ENCODE measurements at regions not wholly inside any gene's neighbourhood (a gene's known extent, or its start where the extent isn't known, plus 50 kb on each side); places are given as distances from the start of the nearest gene placed in this dataset.
"Not testable (repeated sequence)": the region's sequence is repeated elsewhere in the genome, so short reads cannot be mapped to it uniquely, and the experiment has no call there.

DNA sequence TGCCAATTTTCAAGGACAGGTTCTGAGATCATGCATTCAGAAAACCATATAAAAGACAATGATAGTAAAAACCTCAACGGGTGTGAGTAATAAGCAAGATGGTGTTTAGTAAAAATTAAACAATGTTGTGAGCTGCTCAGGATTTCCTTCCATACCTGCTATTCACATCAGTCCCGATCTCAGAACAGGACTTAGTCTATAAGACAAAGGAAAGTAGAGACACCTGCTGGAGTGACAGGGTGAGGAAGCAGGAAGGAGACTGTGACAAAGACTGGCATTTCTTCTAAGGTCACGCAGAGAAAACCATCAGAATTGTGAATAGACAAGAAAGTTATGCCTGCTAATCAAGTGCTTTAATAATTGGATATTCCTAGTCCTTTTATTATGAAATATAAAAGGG is 648.0 kb downstream of the DACH1 start:
- no peak for FAIRE-seq
- DNase-seq (ENCODE audit: low spot score) = no peak

DNA sequence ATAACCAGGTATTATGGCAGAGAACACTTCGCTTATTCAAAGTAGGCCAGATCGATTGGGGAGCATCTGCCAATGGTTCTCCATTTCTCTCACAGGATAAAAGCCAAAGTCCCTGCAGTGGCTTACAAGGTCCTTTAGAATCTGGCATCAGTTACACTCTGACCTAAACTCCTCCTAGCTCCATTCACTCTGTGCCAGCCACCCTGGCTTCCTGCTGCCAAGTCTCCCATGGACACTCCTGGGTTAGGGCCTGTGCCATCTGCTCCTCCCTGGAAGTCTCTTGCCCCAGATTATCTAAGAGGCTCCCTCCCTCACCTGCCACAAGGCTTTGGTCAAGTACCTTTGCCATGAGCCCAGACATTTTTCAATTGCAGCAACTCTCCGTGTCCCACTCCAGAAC is 649.2 kb downstream of the DACH1 start:
- DNase-seq (ENCODE audit: low spot score) (no peak), FAIRE-seq (no peak)

DNA sequence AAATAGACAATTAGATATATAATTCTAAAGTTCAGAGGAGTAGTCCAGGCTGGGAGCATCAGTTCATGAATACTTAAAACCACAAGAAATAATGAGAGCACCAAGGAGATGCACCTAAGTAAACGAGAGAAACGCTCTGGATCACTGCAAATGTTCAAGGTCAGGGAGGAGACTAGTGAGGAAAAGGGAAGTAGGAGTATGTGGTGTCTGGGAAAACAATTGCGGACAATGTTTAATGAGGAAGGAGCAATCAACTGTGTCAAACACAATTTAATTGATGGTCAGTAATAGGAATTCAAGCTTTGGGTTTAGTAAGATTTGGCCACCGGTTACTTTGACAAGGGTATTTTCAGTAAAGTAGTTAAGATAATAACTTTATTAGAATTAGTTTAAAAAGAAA is 652.2 kb downstream of the DACH1 start:
- FAIRE-seq = no peak
- DNase-seq (ENCODE audit: low spot score) = no peak

DNA sequence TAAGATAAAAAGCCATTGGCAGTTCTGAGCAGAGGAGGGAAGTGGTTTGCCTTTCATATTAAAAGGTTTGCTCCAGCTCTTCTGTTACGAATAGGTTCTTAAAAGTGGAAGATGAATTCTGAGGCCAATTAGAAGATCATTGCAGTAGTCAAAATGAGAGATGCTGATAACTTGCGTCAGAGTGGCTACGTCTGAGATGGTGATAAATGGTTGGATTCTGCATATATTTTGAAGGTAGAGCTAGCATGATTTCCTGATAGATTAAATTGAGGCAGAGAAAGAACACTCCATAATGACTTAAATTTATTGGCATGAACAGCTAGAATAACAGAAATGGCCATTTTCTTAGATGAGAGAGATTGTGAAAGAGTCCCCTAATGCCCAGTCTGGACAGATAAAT is 652.6 kb downstream of the DACH1 start:
- DNase-seq (ENCODE audit: low spot score) (no peak), FAIRE-seq (no peak)

DNA sequence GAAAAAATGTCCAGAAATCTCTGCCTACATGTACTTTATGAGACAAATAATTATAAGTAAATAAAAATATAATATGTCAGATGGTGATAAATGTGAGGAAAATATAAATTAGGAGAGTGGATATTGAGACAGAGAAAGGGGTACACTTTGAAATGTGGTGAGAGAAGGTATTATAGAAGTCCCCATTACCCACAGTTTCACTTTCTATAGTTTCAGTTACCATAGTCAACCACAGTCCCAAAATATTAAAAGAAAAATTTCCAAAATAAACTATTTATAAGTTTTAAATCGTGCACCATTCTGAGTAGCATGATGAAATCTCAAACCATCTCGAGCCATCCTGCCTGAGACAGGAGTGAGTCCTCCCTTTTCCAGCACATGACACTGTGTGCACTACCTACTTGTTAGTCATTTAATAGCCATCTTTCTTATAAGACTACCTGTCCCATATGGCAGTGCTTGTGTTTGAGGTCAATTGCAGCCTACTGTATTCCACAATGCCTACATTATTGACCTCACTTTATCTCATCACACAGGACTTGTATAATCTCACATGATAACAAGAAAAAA is 653.7 kb downstream of the DACH1 start:
- no peak for DNase-seq (ENCODE audit: low spot score)
- no peak for FAIRE-seq

DNA sequence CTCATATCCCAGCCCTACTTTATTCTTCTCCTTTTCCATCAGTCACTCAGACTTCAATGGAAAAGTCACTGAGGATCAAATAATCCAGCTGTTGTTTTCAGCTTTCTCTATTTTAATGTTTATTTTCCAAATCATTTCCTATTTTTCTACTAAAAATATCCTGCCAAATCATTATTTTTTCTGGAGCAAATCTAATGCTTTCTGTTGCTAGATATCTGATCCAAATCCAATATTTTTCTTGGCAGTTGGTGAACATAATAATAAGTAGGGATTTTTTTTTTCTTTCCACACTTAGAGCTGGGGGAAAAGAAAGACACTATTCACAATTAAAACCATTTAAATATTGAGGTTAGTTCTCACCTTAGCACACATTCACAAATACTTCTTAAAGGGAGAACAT is 656.1 kb downstream of the DACH1 start:
- DNase-seq (ENCODE audit: low spot score) (no peak), FAIRE-seq (no peak)

DNA sequence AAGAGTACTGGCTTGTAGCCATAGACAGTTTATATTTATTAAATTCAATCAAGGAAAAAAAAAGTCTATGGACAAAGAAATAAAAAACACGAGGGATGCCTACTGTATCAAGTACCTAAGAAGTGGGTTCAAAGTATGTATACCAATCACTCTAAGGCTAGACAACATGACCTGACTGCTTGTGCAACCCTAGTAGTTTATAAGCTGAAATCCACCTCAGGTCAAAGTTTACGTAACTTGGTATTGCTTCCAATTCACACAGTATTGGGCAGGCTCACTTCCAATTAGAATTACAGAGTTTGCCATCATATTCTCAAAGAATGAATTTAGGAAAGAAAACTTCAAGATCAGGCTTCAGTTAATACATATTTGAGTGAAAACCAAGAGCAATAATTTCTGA is 657.8 kb downstream of the DACH1 start:
- FAIRE-seq (no peak), DNase-seq (ENCODE audit: low spot score) (no peak)

DNA sequence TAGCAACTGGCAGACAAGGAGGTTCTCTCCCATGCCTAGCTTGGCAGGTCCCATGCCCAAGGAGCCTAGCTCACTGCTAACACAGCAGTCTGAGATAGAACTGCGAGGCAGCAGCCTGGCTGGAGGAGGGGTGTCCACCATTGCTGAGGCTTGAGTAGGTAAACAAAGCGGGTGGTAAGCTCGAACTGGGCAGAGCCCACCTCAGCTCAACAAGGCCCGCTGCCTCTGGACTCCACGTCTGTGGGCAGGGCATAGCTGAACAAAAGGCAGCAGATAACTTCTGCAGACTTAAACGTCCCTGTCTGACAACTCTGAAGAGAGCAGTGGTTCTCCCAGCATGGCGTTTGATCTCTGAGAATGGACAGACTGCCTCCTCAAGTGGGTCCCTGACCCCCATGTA is 682.4 kb downstream of the DACH1 start:
- not testable (repeated sequence) for DNase-seq (ENCODE audit: low spot score); FAIRE-seq

DNA sequence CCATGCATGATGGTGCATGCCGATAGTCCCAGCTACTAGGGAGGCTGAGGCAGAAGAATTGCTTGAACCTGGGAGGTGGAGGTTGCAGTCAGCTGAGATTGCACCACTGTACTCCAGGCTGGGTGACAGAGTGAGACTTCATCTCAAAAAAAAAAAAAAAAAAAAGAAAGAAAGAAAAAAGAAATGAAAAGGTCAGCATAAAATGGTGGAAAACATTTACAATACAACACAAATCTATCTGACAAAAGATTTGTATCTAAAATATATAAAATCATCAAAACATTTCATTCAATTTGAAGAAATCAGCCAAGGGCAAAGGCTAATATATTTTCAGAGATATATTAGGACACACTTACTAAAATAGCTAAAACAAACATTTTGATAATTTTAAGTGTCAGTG is 683.7 kb downstream of the DACH1 start:
- not testable (repeated sequence) for DNase-seq (ENCODE audit: low spot score); FAIRE-seq

DNA sequence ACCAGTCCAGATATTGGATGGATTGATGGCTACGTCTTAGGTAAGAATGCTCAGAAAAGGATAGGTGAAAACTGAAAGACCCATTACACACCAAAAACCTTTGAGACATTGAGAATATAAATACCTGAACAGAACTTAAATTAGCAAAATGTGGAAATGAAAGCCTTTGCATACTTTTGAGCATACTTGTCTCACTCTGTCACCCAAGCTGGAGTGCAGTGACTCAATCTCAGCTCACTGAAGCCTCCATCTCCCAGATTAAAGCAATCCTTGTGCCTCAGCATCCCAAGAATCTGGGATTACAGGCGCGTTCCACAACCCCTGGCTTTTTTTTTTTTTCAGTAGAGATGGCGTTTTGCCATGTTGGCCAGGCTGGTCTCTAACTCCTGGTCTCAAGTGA is 695.3 kb downstream of the DACH1 start:
- FAIRE-seq = no peak
- DNase-seq (ENCODE audit: low spot score) = no peak

DNA sequence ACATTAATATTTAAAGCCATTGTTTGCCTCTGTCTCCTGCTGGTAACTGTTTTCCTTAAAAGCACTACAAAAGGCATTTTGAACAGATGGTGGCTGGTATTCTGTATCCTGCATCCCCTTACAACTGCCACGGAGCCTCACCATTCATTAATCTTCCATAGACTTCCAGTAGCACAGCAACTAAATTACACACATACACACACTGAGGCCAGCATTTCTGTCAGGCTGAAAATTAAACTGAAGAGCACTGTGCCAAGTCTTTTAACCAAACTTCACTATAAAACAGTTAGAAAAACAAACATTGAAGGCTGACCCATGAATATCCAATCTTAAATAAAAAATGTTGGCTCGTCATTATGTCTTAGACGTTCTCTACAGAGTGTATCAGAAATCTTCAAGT is 697.8 kb downstream of the DACH1 start:
- FAIRE-seq = no peak
- no peak for DNase-seq (ENCODE audit: low spot score)

DNA sequence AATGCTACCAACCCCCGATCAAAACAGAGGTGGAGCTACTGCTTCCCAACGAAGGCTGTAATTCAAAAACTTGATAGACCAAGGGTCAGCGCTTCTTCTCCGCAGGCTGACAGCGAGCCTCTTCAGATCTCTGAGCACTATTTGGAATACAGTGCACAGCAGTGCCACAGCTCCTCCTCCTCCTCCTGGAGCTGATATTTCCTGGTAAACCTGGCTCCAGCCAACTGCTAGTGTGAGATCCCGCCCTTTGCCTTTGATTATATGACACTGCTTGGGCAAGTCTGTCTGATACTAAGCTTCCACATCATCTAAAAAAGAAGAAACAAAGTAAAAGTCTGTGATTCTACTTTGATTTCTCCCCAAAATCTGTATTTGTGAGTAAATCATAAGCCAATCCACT is 710.5 kb downstream of the DACH1 start:
- DNase-seq (ENCODE audit: low spot score) = no peak
- no peak for FAIRE-seq

DNA sequence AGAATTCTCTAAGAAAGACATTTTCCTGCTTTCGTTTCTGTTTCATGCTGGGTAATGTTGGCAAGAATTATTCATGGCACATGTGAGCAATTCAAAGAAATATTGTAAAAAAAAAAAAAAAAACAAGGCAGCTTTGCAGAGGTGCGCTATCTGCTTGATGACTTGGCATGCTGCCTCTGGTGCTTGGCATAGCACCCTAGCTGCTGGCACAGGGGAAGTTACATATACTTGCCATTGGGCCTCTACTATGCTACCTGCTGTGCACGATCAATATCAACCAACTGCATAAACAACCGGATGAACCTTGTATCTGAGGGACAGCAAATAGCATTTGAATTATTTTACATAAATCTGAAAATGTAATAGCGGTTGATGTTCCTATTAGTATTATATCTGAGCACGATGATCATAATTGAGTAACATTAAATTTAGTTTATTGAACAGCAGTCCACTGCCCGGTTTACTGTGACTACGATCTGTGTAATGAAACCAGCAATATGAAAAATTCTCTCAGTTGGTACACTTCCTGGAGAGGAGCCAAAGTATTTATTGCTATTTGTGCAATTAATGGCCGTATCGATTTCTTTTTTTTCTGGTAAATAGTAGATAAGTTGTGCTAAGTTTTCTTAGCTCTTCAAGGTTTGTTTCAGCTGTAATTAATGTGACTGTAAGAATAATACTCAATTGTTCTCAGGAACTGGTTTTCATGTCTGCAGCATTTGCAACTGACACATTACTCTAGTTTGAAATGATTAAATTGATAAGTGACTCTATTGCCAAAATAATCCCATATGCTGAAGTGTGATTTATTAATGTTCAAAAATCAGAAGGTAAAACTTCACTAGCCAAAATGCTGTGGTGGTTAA is 717.3 kb downstream of the DACH1 start:
- no peak for DNase-seq (ENCODE audit: low spot score)
- FAIRE-seq = no peak

DNA sequence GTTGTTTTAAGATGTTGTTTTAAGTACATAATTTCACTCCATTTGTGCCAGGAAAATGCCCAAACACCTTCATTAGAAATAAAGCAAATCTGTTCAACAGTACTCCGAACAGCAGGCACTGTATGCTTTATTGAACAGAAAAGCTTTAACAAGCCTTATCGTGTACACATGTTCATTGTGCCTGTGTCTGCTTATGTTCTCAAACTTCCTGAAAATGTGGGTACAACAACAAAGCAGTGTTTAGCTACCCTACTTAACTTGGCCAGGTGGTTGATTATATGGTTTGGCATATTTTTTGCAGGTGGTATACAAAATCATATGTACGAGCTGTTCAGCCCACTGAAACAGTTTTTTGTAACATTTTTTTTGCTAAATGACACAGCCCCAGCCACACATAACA is 718.0 kb downstream of the DACH1 start:
- DNase-seq (ENCODE audit: low spot score) (no peak), FAIRE-seq (no peak)

DNA sequence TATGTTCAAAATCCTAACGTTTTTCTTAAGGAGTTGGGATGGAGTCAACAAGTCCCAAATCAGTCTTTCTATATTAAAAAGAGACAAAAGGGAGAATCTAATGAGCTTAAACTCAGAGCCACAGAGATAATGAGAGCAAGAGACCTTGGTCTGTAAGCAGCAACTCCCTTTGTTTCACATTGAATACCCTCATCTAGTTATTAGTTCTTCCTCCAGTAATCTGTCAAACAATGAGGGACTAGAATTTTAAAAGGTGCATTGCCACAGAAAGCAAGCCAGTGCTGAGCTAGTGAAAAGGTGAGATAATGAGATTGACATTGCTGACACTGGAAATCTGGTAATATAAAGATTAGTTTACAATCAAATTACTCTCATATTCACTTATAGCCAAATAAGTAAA is 718.6 kb downstream of the DACH1 start:
- no peak for FAIRE-seq
- DNase-seq (ENCODE audit: low spot score) = no peak

DNA sequence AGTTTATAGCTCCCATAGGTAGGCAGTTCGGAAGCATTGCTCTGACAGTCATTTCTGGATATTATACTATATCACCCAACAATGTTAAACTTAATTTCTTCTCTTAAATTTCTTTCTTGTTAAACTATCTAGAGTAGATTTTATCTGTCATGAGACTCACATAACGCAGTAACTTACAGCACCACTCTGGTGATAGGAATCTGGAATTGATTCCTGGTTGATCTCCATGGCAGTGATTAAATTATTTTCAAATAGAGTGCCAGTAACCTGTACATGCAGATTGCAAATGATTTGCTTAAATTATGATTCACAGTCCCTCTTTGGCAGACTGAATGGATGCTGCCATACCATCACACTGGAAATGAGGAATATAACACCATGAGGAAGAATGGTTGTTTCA is 722.1 kb downstream of the DACH1 start:
- no peak for DNase-seq (ENCODE audit: low spot score)
- no peak for FAIRE-seq

DNA sequence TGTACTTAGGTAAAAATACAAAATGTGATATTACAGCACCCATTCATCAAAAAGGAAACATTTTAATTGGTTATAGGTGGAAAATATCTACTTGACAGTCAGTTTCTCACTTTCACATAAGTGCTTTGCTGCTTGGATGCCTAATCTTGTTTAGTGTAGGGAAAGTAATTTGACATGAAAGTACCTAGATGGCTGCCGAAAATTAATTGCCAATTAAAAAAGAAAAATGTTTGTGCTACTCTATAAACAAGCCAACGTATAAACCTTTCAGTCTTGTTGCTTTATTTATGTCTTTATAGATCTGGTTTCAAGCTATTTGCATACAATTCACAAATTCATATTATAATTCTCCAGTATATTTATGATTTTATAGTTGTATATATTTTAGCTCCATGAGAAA is 729.9 kb downstream of the DACH1 start:
- DNase-seq (ENCODE audit: low spot score) (no peak), FAIRE-seq (no peak)

DNA sequence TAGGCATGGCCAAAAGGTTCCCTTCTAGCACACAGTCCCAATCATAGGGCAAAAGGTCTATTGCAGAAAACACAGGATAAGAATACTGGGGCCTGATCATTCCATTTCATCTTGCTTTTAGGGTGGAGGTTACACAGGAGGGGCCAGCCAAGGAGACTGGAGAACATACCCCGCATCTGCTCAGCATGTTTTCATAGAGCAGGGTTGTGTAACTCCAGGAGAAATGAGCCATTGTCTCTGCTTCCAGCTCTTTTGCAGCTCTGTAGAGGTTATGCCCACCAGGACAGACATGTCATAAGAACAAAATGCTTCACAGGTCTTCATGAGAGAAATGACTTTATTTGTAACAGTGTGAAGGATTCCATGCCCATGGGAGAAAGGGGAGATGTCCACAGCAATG is 742.8 kb downstream of the DACH1 start:
- no peak for FAIRE-seq
- DNase-seq (ENCODE audit: low spot score) = no peak

DNA sequence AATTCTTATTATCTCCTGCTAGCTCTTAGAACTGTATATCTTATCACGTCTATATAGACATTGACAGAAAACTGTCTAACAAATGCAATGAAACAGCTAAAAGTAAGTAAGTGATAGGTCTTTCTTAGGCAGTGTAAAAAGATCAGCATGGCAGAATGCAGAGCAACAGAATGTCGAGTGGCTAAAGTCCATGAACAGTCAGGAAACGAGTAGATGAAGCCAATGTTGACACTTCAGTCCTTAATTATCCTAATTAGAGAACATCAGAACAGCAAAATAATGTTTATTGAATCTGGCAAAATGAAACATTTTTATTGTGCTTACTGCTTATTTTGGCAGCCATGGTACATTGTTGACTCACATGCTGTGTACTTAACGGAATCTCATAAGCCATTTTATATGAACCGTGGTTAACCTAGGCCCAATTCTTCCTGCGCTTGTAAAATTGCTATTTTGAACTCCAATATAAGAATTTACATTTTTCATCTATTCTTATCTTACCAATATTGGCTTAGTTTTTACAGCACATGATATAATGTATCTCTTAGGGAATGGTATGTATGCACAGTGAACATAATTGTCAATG is 748.1 kb downstream of the DACH1 start:
- DNase-seq (ENCODE audit: low spot score) (no peak), FAIRE-seq (no peak)

DNA sequence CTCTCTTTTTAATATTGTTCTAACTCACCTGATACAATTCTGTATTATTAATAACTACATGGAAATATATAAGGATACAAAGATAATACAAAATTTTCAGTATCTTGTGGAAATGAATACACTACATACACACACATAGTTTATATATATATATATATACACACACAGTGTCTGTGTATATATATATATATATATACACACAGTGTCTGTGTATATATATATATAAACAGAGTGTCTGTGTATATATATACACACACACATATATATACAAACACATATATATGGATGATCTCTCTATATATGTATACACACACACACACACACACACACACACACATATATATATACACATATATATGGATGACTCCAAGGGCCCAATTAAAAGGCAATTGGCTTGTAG is 749.1 kb downstream of the DACH1 start:
- FAIRE-seq (no peak), DNase-seq (ENCODE audit: low spot score) (no peak)

DNA sequence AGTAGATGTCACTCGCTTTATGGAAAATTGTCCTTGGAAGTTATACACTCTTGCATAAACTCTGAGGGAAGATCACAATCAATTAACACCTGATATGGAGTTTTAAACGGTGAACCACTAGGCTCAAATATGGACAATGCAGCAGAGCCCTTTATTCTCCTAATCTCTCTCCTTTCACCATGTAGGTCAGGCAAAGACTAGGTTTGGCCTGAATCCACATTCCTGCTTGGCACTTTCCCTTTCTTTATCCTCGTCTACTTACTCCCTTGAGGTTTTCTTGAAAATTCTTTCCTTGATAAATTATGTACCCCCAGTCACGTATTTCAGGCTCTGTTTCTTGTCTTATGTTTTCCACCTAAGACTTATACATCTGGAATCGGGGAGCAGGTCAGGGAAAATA is 751.7 kb downstream of the DACH1 start:
- DNase-seq (ENCODE audit: low spot score) = no peak
- no peak for FAIRE-seq

DNA sequence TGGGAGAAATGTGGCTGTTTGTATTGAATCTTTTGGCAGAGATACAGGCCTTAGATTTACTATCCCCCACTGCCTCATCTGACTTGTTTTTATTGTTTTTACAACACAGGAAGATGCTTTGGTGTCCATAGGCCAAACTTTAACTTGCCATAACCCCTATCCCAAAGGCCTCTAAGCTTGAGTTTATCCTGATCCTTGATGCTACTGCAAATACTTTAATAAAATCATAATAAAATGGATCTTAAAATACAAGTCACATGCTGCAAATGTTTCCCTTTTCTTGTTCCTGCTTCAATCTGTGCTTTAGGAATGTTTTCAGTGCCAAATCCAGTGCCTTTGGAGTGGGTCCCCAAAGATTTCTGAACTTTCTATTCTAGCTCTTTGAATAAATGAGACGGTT is 770.6 kb downstream of the DACH1 start:
- FAIRE-seq = no peak

DNA sequence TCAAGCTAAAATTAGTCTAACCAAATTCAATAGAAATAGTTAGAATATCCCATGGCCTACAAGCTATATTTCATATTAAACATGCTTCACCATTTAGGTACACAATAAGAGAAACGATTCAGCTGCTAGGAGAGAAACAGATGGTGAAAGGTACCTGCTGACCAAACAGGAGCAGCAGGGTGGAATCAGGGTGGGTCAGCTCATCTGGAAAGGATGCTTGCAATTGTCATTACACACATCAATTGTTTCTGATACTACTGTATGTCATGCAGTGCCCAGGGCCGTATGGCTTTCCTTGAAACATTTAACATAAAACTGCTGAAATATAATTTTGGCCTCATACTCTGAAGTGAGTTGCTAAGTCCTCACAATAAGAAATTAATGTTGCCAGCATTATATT is 776.0 kb downstream of the DACH1 start:
- DNase-seq (ENCODE audit: low spot score) (no peak), FAIRE-seq (no peak)

More for the DNA sequence above, 770.6 kb downstream of the DACH1 start:
- no peak for DNase-seq (ENCODE audit: low spot score)

Data from RCC 7860 (cell line).